ENCODE measurements at regions not wholly inside any gene's neighbourhood (a gene's known extent, or its start where the extent isn't known, plus 50 kb on each side); places are given as distances from the start of the nearest gene placed in this dataset.
"Not testable (repeated sequence)": the region's sequence is repeated elsewhere in the genome, so short reads cannot be mapped to it uniquely, and the experiment has no call there.

- peak in 1 of 3 donors; percentile 11 for DNase-seq (ENCODE audit: low read depth in 2 of 3, low spot score in 2 of 3)
Observed at GRCh38 chr1:115457289-115457688, 119.2 kb upstream of the NGF start.

GRCh38 chr1:115456441-115456961 lies 118.5 kb upstream of the NGF start:
- DNase-seq (ENCODE audit: low read depth in 2 of 3, low spot score in 2 of 3): no peak

GRCh38 chr1:115454837-115455511 lies 116.9 kb upstream of the NGF start:
- no peak for DNase-seq (ENCODE audit: low read depth in 2 of 3, low spot score in 2 of 3)

DNA sequence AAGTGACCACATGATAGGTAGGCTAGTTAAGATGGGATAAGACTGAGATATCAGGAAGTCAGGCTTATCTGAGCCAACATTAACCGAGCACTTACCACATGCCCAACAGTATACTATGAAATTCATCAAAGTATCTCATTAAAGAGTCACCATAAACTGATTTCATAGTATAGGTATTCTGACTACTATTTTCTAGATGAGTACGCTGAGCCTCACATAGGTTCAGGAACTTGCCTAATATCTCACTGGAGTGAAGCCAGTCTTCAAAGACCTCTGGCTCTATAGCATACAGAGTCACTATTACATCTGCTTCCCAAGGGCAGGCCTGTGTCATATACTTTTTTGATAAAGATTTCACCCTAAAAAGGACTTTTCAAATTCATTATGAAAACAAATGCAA lies 115.6 kb upstream of the NGF start:
- DNase-seq (ENCODE audit: low read depth in 2 of 3, low spot score in 2 of 3): no peak

DNA sequence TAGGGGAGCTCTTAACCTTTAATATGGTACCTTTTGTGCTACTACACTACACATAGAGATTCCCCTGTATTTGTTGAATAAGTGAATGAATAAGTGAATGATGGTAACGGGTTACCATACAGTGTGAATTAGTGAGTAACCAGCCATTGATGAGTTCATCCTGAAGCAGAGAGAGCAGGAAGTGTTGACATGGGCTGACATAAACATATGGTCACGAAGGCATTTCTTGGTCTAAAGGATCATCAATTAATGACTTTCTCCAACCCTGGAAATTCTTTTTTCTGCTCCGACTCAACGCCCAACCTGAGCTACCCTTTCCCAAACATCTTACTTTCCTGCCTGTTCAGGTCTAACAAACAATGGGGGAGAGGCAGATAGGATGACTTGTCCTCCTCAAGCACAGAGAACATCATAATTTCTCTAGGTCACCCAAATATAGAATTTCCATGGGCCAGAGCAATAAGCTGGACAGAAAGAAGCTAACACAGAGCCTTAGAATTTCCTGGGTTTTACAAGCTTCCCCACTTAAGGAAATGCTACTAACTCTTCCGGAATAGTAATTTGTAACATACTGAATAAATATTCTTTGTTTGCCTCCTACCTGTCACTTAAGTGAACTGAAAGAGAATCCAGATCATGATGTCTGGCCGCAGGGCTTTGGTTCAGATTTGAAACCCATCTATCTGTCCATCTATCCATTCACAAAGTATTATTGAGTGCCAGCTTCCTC lies 114.7 kb upstream of the NGF start:
- DNase-seq (ENCODE audit: low read depth in 2 of 3, low spot score in 2 of 3): no peak

DNA sequence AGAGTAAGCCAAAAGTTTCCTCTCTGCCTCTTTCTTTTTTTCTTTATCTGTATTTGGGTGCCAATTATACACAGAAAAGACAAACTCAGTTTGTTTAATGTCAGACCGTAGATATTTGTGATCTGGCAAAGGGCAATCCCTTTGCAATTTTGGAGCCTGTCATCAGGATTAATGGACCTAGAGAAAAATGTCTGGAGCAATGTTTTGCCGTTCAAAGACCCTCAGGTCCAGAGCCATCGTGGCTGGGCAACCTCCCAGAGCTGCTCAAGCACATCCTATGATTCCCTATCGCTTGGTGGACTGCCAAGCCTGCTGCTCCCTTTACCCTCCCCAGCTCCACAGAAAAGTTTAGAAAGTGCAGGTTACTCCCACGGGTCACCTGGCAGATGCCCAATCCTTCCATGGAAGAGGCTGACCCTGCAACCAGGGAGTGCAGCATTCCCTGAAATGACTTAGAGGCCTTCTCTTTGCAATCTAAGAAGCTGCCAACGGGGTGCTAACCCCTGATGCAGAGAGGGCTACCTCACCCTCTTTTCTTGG lies 112.5 kb upstream of the NGF start:
- no peak for DNase-seq (ENCODE audit: low read depth in 2 of 3, low spot score in 2 of 3)

DNA sequence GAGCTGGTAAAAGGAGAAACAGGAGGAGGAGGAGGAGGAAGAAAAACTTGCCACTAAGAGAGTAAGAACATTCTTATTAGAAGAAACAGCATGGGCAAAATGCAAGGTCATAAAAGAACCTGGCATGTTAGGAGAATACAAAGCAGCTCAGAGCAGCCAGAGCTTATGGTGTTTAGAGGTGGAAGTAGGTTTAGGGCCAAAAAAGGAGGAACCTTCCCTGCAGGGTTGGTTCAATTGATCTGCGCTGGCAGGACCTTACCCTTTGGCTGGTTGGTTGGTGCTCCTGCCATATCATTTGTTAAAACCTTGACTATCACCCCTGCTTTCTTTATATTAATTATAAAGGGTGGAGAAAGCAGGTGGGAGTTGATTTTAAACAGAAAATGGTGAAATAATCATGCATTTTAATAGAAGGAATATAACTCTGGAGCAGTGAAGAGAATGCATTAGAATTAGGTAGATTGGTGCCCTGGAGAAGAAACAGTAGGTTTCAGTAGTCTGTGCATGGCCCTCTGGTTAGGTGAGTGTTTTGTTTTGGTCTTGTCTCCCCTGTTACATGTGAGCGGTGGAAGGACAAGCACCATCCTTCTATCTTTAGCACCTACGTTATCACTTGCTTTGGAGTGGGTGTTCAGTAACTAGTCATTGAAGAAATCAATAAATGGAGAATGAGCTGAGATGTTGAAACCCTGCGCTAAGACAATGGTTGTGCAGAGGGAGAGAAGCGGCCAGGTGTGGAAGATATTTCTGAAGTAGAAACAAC lies 110.4 kb upstream of the NGF start:
- DNase-seq (ENCODE audit: low read depth in 2 of 3, low spot score in 2 of 3): no peak

- DNase-seq (ENCODE audit: low read depth in 2 of 3, low spot score in 2 of 3): no peak
Observed at GRCh38 chr1:115447672-115448071, 109.6 kb upstream of the NGF start.

DNA sequence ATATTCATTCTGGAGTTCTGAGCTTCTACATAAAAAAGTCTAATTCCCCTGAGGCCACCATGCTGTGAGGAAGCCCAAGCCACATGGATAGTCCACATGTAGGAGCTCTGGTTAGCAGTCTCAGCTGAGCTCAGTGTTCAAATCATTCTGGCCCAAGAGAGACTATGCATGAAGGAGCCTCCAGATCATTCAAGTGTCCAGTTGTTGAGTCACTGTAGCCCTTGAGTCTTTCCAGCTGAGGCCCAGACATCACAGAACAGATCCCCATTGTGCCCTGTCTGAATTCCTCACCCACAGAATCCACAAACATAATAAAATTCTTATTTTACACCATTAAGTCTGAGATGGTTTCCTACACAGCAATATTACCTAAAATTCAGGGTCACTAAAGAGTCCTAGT lies 107.0 kb upstream of the NGF start:
- DNase-seq (ENCODE audit: low read depth in 2 of 3, low spot score in 2 of 3): no peak

DNA sequence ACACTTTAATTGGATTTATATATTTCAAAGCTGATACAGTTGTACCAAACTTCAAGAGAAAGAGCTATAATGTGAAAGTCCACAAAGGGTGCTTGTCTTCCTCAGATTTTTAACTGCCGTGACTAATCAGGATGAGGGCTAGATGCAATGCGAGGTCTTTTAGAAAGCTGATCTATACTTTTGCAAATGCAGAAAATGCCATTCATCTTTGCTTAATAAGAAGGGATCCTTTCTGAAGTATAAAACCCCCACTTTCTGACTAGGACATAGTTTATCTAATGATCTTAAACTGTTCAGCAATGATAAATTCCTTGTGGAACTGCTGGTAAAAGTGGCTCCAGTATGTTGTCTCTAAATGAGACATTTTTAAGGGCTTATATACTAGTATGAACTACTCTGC lies 102.7 kb upstream of the NGF start:
- no peak for DNase-seq (ENCODE audit: low read depth in 2 of 3, low spot score in 2 of 3)

GRCh38 chr1:115439520-115439919 lies 101.5 kb upstream of the NGF start:
- DNase-seq (ENCODE audit: low read depth in 2 of 3, low spot score in 2 of 3): not testable (repeated sequence)

- no peak for DNase-seq (ENCODE audit: low read depth in 2 of 3, low spot score in 2 of 3)
Observed at GRCh38 chr1:115437196-115437595, 99.1 kb upstream of the NGF start.

DNA sequence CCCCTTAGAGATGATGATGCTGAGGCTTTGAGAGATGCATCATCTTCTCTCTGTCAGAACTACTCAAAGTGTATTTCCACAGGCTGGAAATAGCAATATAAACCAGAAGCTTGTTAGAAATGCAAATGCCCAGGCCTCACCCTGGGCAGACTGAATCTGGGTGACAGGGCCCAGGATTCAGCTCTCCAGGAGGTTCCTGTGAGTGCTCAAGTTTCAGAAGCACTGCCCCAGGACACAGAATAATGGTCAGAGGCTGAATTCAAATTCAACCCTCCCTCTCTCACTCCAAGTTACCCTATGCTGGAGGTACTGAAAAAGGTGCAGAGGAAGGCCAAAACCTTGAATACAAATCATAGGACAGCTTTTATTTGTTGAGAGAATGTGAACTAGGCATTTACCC lies 98.5 kb upstream of the NGF start:
- DNase-seq (ENCODE audit: low read depth in 2 of 3, low spot score in 2 of 3): no peak

GRCh38 chr1:115433483-115433882 lies 95.4 kb upstream of the NGF start:
- DNase-seq (ENCODE audit: low read depth in 2 of 3, low spot score in 2 of 3): no peak

DNA sequence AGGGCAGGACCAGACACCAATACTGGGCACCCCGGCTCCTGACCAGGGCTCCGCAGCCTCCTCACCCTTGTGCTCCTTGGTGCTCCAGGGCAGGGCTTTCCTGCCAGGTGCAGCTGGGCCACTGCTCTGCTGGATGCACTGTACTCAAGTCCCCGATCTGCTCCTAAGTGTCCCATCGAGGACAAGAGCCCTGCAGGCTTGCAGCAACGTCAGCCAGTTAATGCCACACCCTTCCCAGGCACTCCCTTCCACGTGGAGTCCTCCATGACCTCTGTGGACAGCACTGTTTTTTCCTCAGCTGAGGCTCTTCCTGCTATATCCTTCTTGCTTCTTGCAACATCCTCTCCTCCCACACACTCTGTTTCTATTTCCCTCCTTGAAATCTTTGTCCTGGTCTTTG lies 94.0 kb upstream of the NGF start:
- DNase-seq (ENCODE audit: low read depth in 2 of 3, low spot score in 2 of 3): no peak

DNA sequence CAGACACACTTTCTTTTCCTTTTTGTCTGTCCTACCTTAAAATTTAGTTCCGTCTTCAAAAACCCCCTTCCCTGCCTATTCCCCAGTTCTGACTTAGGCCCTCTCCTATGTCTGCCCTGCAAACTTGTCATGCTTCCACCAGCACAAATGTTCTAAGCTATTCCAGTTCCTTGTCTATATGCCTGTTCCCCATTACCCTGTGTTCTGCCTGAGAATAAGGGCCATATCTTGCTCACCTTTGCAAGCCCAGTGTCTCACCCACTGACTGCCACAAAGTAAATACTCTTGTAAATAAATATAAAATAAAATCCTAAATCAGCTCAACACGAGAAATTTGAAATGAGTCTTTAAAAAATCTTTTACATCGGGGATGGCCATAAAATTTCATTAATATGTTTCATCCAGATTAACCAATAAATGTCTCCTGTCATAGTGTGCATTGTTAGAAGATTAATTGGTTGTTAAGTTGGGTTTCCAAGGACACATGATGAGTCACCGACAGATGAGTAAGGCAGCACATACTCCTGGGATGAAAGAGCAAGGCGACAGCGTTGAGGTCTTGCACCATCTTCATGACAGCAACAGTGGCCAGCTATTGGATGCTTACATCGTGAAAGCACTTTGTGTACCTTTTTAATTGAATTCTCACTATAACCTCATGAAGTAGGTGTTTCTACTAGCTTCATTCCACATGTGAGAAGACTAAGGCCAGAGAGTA lies 92.6 kb upstream of the NGF start:
- no peak for DNase-seq (ENCODE audit: low read depth in 2 of 3, low spot score in 2 of 3)

GRCh38 chr1:115429884-115430283 lies 91.8 kb upstream of the NGF start:
- DNase-seq (ENCODE audit: low read depth in 2 of 3, low spot score in 2 of 3): no peak

- no peak for DNase-seq (ENCODE audit: low read depth in 2 of 3, low spot score in 2 of 3)
Observed at GRCh38 chr1:115429241-115429640, 91.2 kb upstream of the NGF start.

DNA sequence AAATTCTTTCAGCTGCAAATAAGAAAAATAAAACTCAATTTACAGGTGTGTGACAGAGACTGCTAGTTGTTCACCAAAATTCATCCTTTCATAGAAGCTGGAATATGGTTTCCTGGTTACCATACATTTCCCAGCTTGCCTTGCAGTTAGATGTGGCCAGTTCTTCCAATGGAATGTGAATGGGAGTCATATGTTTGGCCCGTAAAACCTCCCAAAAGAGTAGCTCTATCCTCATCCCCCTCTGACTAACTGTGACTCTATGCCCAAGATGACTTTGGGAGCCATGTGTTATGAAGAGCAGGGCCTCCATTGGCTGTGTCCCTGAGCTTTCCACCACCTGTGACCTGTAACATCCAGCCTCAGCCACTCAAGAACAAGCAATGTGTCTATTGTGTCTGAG lies 90.6 kb upstream of the NGF start:
- no peak for DNase-seq (ENCODE audit: low read depth in 2 of 3, low spot score in 2 of 3)

GRCh38 chr1:115428256-115428655 lies 90.2 kb upstream of the NGF start:
- no peak for DNase-seq (ENCODE audit: low read depth in 2 of 3, low spot score in 2 of 3)

DNA sequence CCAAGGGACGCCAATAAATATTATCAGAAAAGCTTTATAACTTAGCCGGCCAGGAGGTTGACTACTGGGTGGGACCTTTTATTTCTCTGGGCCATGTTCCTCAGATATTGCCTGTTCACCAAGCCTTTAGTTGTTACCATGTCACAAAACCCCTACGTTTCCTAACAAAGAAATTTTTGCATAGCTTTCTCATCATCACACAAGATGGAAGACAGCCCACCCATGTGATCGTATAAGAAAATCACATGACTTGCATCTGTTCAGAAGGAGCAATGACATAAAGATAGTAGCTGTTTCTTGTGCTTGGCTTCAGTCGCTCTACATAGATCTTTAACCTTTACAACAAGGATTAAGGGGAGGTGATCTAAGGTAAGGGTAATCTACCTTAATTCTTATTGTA lies 88.9 kb upstream of the NGF start:
- no peak for DNase-seq (ENCODE audit: low read depth in 2 of 3, low spot score in 2 of 3)
